Lung (tissue), 11 donors: ENCODE measurements at regions not wholly inside any gene's neighbourhood (a gene's known extent, or its start where the extent isn't known, plus 50 kb on each side); places are given as distances from the start of the nearest gene placed in this dataset.

Experiments
- ATAC-seq: fragments of 200-7000 bp; cut with Tn5 transposase; one replicate; pipeline ENCODE4 v1.9.1; 2020; ENCODE audit warnings: moderate number of reproducible peaks; ENCODE audit not compliant: insufficient read depth, low FRiP score
- DNase-seq, 3 donors: peaks; one replicate each; pipeline ENCODE4 v3.0.0-alpha.2; 2013 to 2017
- H3K27ac ChIP-seq, 2 donors: one replicate each; pipeline ENCODE4 v1.5.1; 2013; ENCODE audit warnings: mild to moderate bottlenecking in 2 of 2, moderate library complexity in 2 of 2, control low read depth in 1 of 2, inconsistent platforms in 1 of 2, low read depth in 1 of 2, low read length in 1 of 2
- H3K27me3 ChIP-seq, 3 donors: one replicate each; pipeline ENCODE4 v1.5.1; 2013; ENCODE audit warnings: low read length in 2 of 3; ENCODE audit not compliant: control insufficient read depth in 3 of 3, insufficient read depth in 3 of 3
- H3K36me3 ChIP-seq, 4 donors: one replicate each; pipeline ENCODE4 v1.5.1; 2013; ENCODE audit warnings: low read length in 4 of 4, mild to moderate bottlenecking in 1 of 4, moderate library complexity in 1 of 4; ENCODE audit not compliant: control insufficient read depth in 4 of 4, insufficient read depth in 4 of 4
- H3K4me1 ChIP-seq, 5 donors: one replicate each; pipeline ENCODE4 v1.5.1; 2013; ENCODE audit warnings: low read length in 5 of 5, mild to moderate bottlenecking in 2 of 5, moderate library complexity in 1 of 5; ENCODE audit not compliant: control insufficient read depth in 5 of 5, insufficient read depth in 5 of 5
- H3K4me3 ChIP-seq: one replicate; pipeline ENCODE4 v1.5.1; 2013; ENCODE audit warnings: mild to moderate bottlenecking, control low read depth, moderate library complexity
- H3K9ac ChIP-seq, 2 donors: one replicate each; pipeline ENCODE4 v1.5.1; 2013; ENCODE audit warnings: low read length in 2 of 2, control low read depth in 1 of 2; ENCODE audit not compliant: insufficient read depth in 1 of 2
- H3K9me3 ChIP-seq, 4 donors: one replicate each; pipeline ENCODE4 v1.5.1; 2013; ENCODE audit warnings: low read length in 3 of 4, mild to moderate bottlenecking in 1 of 4, moderate library complexity in 1 of 4; ENCODE audit not compliant: control insufficient read depth in 4 of 4, insufficient read depth in 3 of 4
- WGBS, 2 donors: extraction: QIAGEN DNeasy Blood & Tissue Kit; methylation state at CpG; one replicate each; pipeline ENCODE4 v1.1.7; 2013; 5-methylcytosine and 5-hydroxymethylcytosine counted together
- TF ChIP-seq, protein P1 (sequence below): IDR thresholded peaks from 2 replicates; pipeline ENCODE4 v1.5.1; 2012; ENCODE audit warnings: mild to moderate bottlenecking; ENCODE audit errors: control extremely low read depth, extremely low read depth
- donor health status: control.
- donor health status: control.
- donor health status: Bipolar disorder and iron deficiency.
- donor health status: healthy.
- donor health status: DM: yes; HTN: yes; CAD: no.

DNA sequence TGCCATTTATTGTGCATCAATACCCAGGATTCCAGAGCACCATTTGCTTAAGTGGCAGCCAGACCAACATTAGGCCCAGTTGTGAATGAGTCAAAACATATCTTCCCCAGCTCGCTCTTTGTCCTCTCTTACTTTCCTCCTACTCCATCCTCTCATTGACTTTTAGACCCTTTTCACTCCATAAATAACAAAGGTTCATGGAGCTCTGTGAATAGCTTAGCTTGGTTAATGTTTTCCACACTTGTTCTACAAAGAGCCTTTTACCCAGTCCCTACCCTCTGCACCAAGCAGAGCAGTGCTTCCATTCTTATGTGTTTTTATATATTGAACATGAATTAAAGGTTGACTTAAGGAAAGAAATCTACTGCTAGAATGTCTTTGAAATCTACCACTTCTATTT lies 625.8 kb upstream of the FANCL start:
- WGBS, 2 donors = 91% methylated on average over 1 of the region's 1 CpG
- Histone ChIP-seq H3K4me1 (no peaks in the 10 kb centered on the region), H3K9me3 (peaks cover 0 to 3% (median 0%) of the 10 kb centered on the region in 4 donors), H3K27me3 (no peaks in the 10 kb centered on the region), H3K27ac (no peak overlapping the region), H3K4me3 (no peak overlapping the region), H3K36me3 (no peaks in the 10 kb centered on the region), H3K9ac (no peak overlapping the region)
- ATAC-seq (no peak), DNase-seq (no peak)
- TF ChIP-seq, protein P1, sequence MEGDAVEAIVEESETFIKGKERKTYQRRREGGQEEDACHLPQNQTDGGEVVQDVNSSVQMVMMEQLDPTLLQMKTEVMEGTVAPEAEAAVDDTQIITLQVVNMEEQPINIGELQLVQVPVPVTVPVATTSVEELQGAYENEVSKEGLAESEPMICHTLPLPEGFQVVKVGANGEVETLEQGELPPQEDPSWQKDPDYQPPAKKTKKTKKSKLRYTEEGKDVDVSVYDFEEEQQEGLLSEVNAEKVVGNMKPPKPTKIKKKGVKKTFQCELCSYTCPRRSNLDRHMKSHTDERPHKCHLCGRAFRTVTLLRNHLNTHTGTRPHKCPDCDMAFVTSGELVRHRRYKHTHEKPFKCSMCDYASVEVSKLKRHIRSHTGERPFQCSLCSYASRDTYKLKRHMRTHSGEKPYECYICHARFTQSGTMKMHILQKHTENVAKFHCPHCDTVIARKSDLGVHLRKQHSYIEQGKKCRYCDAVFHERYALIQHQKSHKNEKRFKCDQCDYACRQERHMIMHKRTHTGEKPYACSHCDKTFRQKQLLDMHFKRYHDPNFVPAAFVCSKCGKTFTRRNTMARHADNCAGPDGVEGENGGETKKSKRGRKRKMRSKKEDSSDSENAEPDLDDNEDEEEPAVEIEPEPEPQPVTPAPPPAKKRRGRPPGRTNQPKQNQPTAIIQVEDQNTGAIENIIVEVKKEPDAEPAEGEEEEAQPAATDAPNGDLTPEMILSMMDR = no peak

DNA sequence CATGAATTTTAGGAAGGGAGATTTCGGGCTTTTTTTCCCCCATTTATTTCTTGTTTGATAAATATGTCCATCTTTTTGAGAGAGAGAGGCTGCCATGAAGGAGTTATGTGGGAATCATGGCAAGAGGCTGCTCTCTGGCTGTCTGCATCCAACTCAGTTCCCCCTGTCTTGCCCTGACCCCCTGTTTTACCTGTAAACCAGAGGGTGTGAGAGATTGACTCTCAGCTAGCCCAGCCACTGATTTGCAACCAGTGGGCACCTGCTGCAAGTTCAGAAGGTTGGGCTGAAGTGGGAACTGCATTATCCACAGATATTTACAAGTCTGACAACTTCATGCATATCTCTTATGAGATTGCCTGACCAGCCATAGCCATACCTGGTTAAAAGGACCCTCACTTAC lies 625.4 kb upstream of the FANCL start:
- Histone ChIP-seq H3K9ac (no peak overlapping the region), H3K9me3 (peaks cover 0 to 3% (median 0%) of the 10 kb centered on the region in 4 donors), H3K27ac (no peak overlapping the region), H3K27me3 (no peaks in the 10 kb centered on the region), H3K36me3 (no peaks in the 10 kb centered on the region), H3K4me3 (no peak overlapping the region), H3K4me1 (no peaks in the 10 kb centered on the region)
- ATAC-seq = no peak
- TF ChIP-seq, protein P1 = no peak
- no peak for DNase-seq
- WGBS, 2 donors = 48 to 58% methylated on average over 1 of the region's 1 CpG

DNA sequence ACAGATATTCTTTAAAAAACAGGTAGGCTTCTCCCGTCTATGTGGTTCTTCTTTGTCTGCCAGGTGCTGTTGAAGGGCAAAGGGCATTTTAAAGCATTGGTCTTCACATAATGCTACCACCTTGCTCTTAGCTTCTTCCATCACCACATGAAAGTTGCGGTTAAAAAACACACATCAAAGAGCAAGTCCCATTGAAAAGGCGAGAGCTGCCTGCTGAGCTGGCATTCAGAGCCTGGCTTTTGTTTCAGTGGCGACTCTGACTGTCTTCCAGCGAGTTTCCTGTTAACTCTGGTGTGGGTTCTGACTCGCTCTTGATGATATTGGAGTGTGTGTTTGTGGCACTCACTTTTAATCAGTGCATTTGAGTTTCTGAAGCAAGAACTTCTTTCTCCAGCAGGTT lies 624.9 kb upstream of the FANCL start:
- ATAC-seq = no peak
- Histone ChIP-seq H3K27me3 (no peaks in the 10 kb centered on the region), H3K36me3 (no peaks in the 10 kb centered on the region), H3K9me3 (peaks cover 0 to 3% (median 0%) of the 10 kb centered on the region in 4 donors), H3K4me1 (no peaks in the 10 kb centered on the region), H3K27ac (no peak overlapping the region), H3K9ac (no peak overlapping the region), H3K4me3 (no peak overlapping the region)
- TF ChIP-seq, protein P1 = no peak
- DNase-seq = no peak
- WGBS, 2 donors = 46 to 70% methylated on average over 6 of the region's 6 CpGs

DNA sequence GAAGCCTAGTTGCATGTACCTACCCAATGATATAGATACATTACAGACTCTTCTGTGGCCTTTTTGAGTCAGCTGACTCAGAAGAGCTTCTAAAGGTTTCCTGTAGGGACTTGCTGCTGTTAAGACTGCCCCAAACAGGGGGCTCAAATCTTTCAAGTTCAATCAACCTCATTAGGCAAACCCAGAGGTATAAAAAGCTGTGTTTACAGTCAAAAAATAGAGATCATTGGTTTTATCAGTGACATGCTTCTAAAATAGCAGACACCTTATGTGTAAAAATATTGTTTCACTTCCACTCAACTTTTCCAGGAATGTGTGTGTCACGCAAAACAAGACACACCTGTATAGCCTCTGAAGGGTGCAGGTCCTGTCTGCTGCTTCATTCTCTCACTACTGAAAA lies 624.3 kb upstream of the FANCL start:
- Histone ChIP-seq H3K27me3 (no peaks in the 10 kb centered on the region), H3K9me3 (peaks cover 0 to 3% (median 0%) of the 10 kb centered on the region in 4 donors), H3K36me3 (no peaks in the 10 kb centered on the region), H3K9ac (no peak overlapping the region), H3K27ac (no peak overlapping the region), H3K4me3 (no peak overlapping the region), H3K4me1 (no peaks in the 10 kb centered on the region)
- WGBS, 2 donors = 83 to 93% methylated on average over 1 of the region's 1 CpG
- no peak for DNase-seq
- ATAC-seq = no peak
- TF ChIP-seq, protein P1 = no peak
